ENCODE measurements at regions not wholly inside any gene's neighbourhood (a gene's known extent, or its start where the extent isn't known, plus 50 kb on each side); places are given as distances from the start of the nearest gene placed in this dataset.

DNA sequence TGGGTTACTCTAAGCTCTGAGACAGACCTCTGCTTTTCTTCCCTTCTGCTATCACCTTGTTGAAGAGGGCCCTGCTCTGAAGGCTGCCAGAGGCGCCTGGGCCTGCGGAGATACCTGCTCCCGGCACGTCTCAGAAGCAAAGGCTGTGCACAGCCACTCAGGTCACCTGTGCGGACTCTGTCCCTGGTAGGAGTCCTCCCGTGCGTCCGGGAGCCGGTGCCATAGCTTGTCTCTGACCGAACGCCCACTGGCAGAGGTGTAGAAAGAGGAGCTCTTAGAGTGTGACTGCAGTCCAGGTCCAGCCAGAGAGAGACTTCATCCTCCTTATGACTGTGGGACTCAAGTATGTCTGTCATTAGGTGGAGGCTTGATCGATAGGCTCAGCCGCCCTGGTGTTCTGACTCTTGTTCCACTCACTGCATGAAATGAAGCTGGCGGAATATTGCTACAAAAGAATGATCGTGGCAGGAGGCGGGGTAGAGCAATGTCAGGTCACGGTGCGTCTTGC lies 51.0 kb upstream of the UNC93A start:
- TF ChIP-seq SRF (IDR thresholded peaks at IDR 0.05; ENCODE audit: low read depth) (no peak), FOSL1 (IDR thresholded peaks at IDR 0.05; ENCODE audit: low read depth) (no peak), TCF7L2 (IDR thresholded peaks at IDR 0.05; ENCODE audit: borderline replicate concordance, extremely low read depth, insufficient read depth, insufficient read length) (no peak), EZH2 (IDR thresholded peaks at IDR 0.05) (no peak), ZNF274 (IDR thresholded peaks at IDR 0.05; ENCODE audit: low read depth, low read length) (no peak), JUND (IDR thresholded peaks at IDR 0.05) (no peak), ELF1 (IDR thresholded peaks at IDR 0.05; ENCODE audit: borderline replicate concordance, low read depth) (no peak), RAD21 (IDR thresholded peaks at IDR 0.05; ENCODE audit: low read depth) (no peak)
- Histone ChIP-seq H3K9me3 (ENCODE audit: control insufficient read depth in 1 of 2, insufficient read depth in 1 of 2, low read depth in 1 of 2, low read length in 2 of 2) (no peaks in the 10 kb centered on the region), H3K79me2 (ENCODE audit: insufficient read depth, low read length) (no peaks in the 10 kb centered on the region), H3K27me3 (ENCODE audit: insufficient read depth, low read length) (0 out of 2 replicates have a peak, but pooled peaks cover 3% of the 10 kb centered on the region), H3K27ac (ENCODE audit: low read depth, low read length) (no peak overlapping the region), H2AFZ (ENCODE audit: low read depth, low read length, poor library complexity, severe bottlenecking) (no peak overlapping the region), H3K9me2 (ENCODE audit: insufficient read depth) (no peaks in the 10 kb centered on the region), H3K4me3 (replicated peaks in 1 of 2; ENCODE audit: low read depth in 1 of 2, low read length in 2 of 2) (no peak overlapping the region), H3K36me3 (ENCODE audit: control insufficient read depth in 1 of 2, insufficient read depth in 2 of 2, low read length in 2 of 2) (no peaks in the 10 kb centered on the region), H3K9ac (ENCODE audit: low read length) (no peak overlapping the region), H4K20me1 (ENCODE audit: insufficient read depth) (no peaks in the 10 kb centered on the region), H3K4me2 (ENCODE audit: low read length) (no peak overlapping the region), H3K4me1 (ENCODE audit: control insufficient read depth in 1 of 2, insufficient read depth in 2 of 2, low read length in 2 of 2) (no peaks in the 10 kb centered on the region)
- no TSS peak for BruUV-seq (replicated peaks)
- POLR2A ChIA-PET: no interaction called here
- no peak for DNase-seq (ENCODE audit: low read depth, low spot score)
- intact Hi-C loops (cut with micrococcal nuclease): no loop called here
- no peak for ATAC-seq
- RAD21 ChIA-PET (ENCODE audit: low non-redundant PET in 1 of 2, low total read pairs in 2 of 2, uncharacterized antibody in 2 of 2, unreplicated experiment in 2 of 2): no interaction called here
- CTCF ChIA-PET: no interaction called here

All from HCT116 (cell line).